PFSK-1 (cell line): ENCODE measurements at regions not wholly inside any gene's neighbourhood (a gene's known extent, or its start where the extent isn't known, plus 50 kb on each side); places are given as distances from the start of the nearest gene placed in this dataset.

ENCODE experiments used
- FOXP2 ChIP-seq: optimal IDR thresholded peaks from 2 replicates; pipeline ENCODE3; 2011; ENCODE audit warnings: borderline replicate concordance, control low read depth, inconsistent platforms; ENCODE audit not compliant: insufficient read depth; ENCODE audit errors: extremely low read length, extremely low read depth
- POLR2AphosphoS5 ChIP-seq: IDR thresholded peaks from 2 replicates; pipeline ENCODE4 v1.6.1; 2012; ENCODE audit warnings: low read depth, mild to moderate bottlenecking, control low read depth, low read length, moderate library complexity
- REST ChIP-seq, 2 experiments: IDR thresholded peaks; 2 replicates each; pipeline versions ENCODE4 v1.6.1 to v1.8.0; 2011 to 2012; ENCODE audit warnings: low read depth in 2 of 2, low read length in 2 of 2, control low read depth in 1 of 2, inconsistent platforms in 1 of 2, mild to moderate bottlenecking in 1 of 2, moderate library complexity in 1 of 2; ENCODE audit not compliant: insufficient read depth in 1 of 2
- SIN3A ChIP-seq: IDR thresholded peaks from 2 replicates; pipeline ENCODE4 v1.6.1; 2012; ENCODE audit warnings: mild to moderate bottlenecking, low read length, moderate library complexity, borderline replicate concordance; ENCODE audit not compliant: insufficient read depth
- TAF1 ChIP-seq: IDR thresholded peaks from 2 replicates; pipeline ENCODE4 v1.6.1; 2012; ENCODE audit warnings: low read length, control low read depth, borderline replicate concordance; ENCODE audit not compliant: insufficient read depth

- TF ChIP-seq REST (IDR thresholded peaks at IDR 0.05; ENCODE audit: insufficient read depth in 1 of 2, low read depth in 2 of 2, low read length in 2 of 2) (no peak), FOXP2 (no peak), SIN3A (no peak), POLR2AphosphoS5 (no peak), TAF1 (no peak)
Observed at GRCh38 chr14:99004112-99004511, 267.9 kb downstream of the BCL11B start.

GRCh38 chr14:99006276-99006675 is 265.7 kb downstream of the BCL11B start:
- TF ChIP-seq REST (IDR thresholded peaks at IDR 0.05; ENCODE audit: insufficient read depth in 1 of 2, low read depth in 2 of 2, low read length in 2 of 2) (no peak), FOXP2 (no peak), POLR2AphosphoS5 (no peak), SIN3A (no peak), TAF1 (no peak)

- no peak for TF ChIP-seq TAF1
- no peak for TF ChIP-seq SIN3A
- TF ChIP-seq POLR2AphosphoS5 = no peak
- TF ChIP-seq FOXP2 = no peak
- no peak for TF ChIP-seq REST (IDR thresholded peaks at IDR 0.05; ENCODE audit: insufficient read depth in 1 of 2, low read depth in 2 of 2, low read length in 2 of 2)
Observed at GRCh38 chr14:99007795-99008194, 264.2 kb downstream of the BCL11B start.

- TF ChIP-seq SIN3A (no peak), TAF1 (no peak), FOXP2 (no peak), REST (IDR thresholded peaks at IDR 0.05; ENCODE audit: insufficient read depth in 1 of 2, low read depth in 2 of 2, low read length in 2 of 2) (no peak), POLR2AphosphoS5 (no peak)
Observed at GRCh38 chr14:99009871-99010270, 262.1 kb downstream of the BCL11B start.

- no peak for TF ChIP-seq SIN3A
- no peak for TF ChIP-seq FOXP2
- no peak for TF ChIP-seq REST (IDR thresholded peaks at IDR 0.05; ENCODE audit: insufficient read depth in 1 of 2, low read depth in 2 of 2, low read length in 2 of 2)
- TF ChIP-seq TAF1 = no peak
- TF ChIP-seq POLR2AphosphoS5 = no peak
Observed at GRCh38 chr14:99011385-99011784, 260.6 kb downstream of the BCL11B start.
